ENCODE measurements at regions not wholly inside any gene's neighbourhood (a gene's known extent, or its start where the extent isn't known, plus 50 kb on each side); places are given as distances from the start of the nearest gene placed in this dataset.

GRCh38 chr4:135744928-135745327 is 1543.3 kb upstream of the PABPC4L start:
- POLR2A ChIA-PET, result no interaction called here
- Histone ChIP-seq H3K9me3 (no peaks in the 10 kb centered on the region), H3K4me3 (no peak overlapping the region), H3K4me1 (peaks cover under 1% of the 10 kb centered on the region; the same call in 1 of the 3 replicates), H3K4me2 (no peak overlapping the region), H3K27ac (no peak overlapping the region)
- FAIRE-seq (no peak), DNase-seq (ENCODE audit: low read depth in 1 of 2, low spot score in 1 of 2) (no peak), ATAC-seq (no peak)
- 23% methylated on average over 1 of the region's 1 CpG for WGBS (ENCODE audit: missing lambda C conversion rate)
- TF ChIP-seq NFE2L2 (conservative IDR thresholded peaks at IDR 0.05; ENCODE audit: low read length) (no peak), HEYL (CRISPR knock-in tag; IDR thresholded peaks at IDR 0.05) (no peak), USF2 (IDR thresholded peaks at IDR 0.05) (no peak), ELK1 (IDR thresholded peaks at IDR 0.05; ENCODE audit: low read depth, low read length) (no peak), PHF8 (IDR thresholded peaks at IDR 0.05; ENCODE audit: borderline replicate concordance, low read depth) (no peak)
- CTCF ChIA-PET, result interaction anchor here (0.7 kb wide), 1 partner anchor 20 kb away, joined by 3 read pairs; no protein-coding TSS in a partner anchor

GRCh38 chr4:135741583-135741982 is 1540.0 kb upstream of the PABPC4L start:
- no peak overlapping the region for H3K27ac ChIP-seq
- H3K9me3 ChIP-seq, result no peaks in the 10 kb centered on the region
- POLR2A ChIA-PET, result no interaction called here
- CTCF ChIA-PET, result no interaction called here
- H3K4me2 ChIP-seq, result no peak overlapping the region
- DNase-seq (ENCODE audit: low read depth in 1 of 2, low spot score in 1 of 2), result no peak
- WGBS (ENCODE audit: missing lambda C conversion rate), result 40% methylated on average over 5 of the region's 5 CpGs
- TF ChIP-seq POLR2A (IDR thresholded peaks at IDR 0.05; ENCODE audit: low read length), result no peak
- TF ChIP-seq MYC (IDR thresholded peaks at IDR 0.05; ENCODE audit: borderline replicate concordance, low read length), result no peak
- TF ChIP-seq FOXS1 (CRISPR knock-in tag; IDR thresholded peaks at IDR 0.05), result no peak
- TF ChIP-seq NPAS2 (CRISPR knock-in tag; IDR thresholded peaks at IDR 0.05; ENCODE audit: borderline replicate concordance), result no peak
- TF ChIP-seq BCL3 (IDR thresholded peaks at IDR 0.05), result no peak
- no peak for TF ChIP-seq POLR2AphosphoS2 (conservative IDR thresholded peaks at IDR 0.05; ENCODE audit: low read length)
- no peak for TF ChIP-seq RFX5 (IDR thresholded peaks at IDR 0.05)
- TF ChIP-seq KDM5A (IDR thresholded peaks at IDR 0.05), result no peak
- no peak for TF ChIP-seq KDM1A (IDR thresholded peaks at IDR 0.05; ENCODE audit: low read depth)
- no peak for ATAC-seq
- FAIRE-seq, result no peak
- H3K4me3 ChIP-seq, result no peak overlapping the region
- peaks cover 13% of the 10 kb centered on the region; the same call in 2 of the 3 replicates for H3K4me1 ChIP-seq

- no peak for TF ChIP-seq HOXA7 (CRISPR knock-in tag; IDR thresholded peaks at IDR 0.05)
- no peak for TF ChIP-seq POLR2AphosphoS2 (conservative IDR thresholded peaks at IDR 0.05; ENCODE audit: low read length)
- no peak for TF ChIP-seq HOXB13 (CRISPR knock-in tag; IDR thresholded peaks at IDR 0.05; ENCODE audit: low read depth)
- TF ChIP-seq CHD2 (IDR thresholded peaks at IDR 0.05; ENCODE audit: low read length, partially characterized antibody), result no peak
- peak; percentile 69 to 81; a peak in 3 of 4 replicates for TF ChIP-seq CEBPB (IDR thresholded peaks at IDR 0.05)
- Histone ChIP-seq H3K4me2 (peak overlapping the region; percentile 50), H3K9me3 (no peaks in the 10 kb centered on the region), H3K27ac (no peak overlapping the region), H3K4me1 (peaks cover 13% of the 10 kb centered on the region; the same call in 2 of the 3 replicates), H3K4me3 (no peak overlapping the region)
- FAIRE-seq, result no peak
- no peak for ATAC-seq
- DNase-seq (ENCODE audit: low read depth in 1 of 2, low spot score in 1 of 2), result peak; percentile 4 to 28
- ChIA-PET POLR2A (no interaction called here), CTCF (no interaction called here)
- 4% methylated on average over 2 of the region's 2 CpGs for WGBS (ENCODE audit: missing lambda C conversion rate)
Observed at GRCh38 chr4:135739354-135739753, 1537.8 kb upstream of the PABPC4L start.

GRCh38 chr4:135735512-135735911 is 1533.9 kb upstream of the PABPC4L start:
- no peak overlapping the region for H3K27ac ChIP-seq
- CTCF ChIA-PET, result no interaction called here
- no peak overlapping the region for H3K4me2 ChIP-seq
- peaks cover 13% of the 10 kb centered on the region; the same call in 2 of the 3 replicates for H3K4me1 ChIP-seq
- DNase-seq (ENCODE audit: low read depth in 1 of 2, low spot score in 1 of 2) (no peak), FAIRE-seq (no peak), ATAC-seq (no peak)
- no peaks in the 10 kb centered on the region for H3K9me3 ChIP-seq
- POLR2A ChIA-PET, result no interaction called here
- no peak overlapping the region for H3K4me3 ChIP-seq
- TF ChIP-seq BHLHE40 (IDR thresholded peaks at IDR 0.05; ENCODE audit: low read depth, low read length) (no peak), ELK1 (IDR thresholded peaks at IDR 0.05; ENCODE audit: low read depth, low read length) (no peak), CHD2 (IDR thresholded peaks at IDR 0.05; ENCODE audit: low read length, partially characterized antibody) (no peak), CHD4 (IDR thresholded peaks at IDR 0.05; ENCODE audit: borderline replicate concordance) (no peak), NR3C1 (IDR thresholded peaks at IDR 0.05) (no peak), HOXB5 (CRISPR knock-in tag; IDR thresholded peaks at IDR 0.05) (no peak), EP300 (IDR thresholded peaks at IDR 0.05) (no peak), RARB (CRISPR knock-in tag; IDR thresholded peaks at IDR 0.05) (no peak), MAFK (IDR thresholded peaks at IDR 0.05; ENCODE audit: partially characterized antibody) (no peak), POLR2A (IDR thresholded peaks at IDR 0.05; ENCODE audit: low read length) (no peak), EHF (CRISPR knock-in tag; IDR thresholded peaks at IDR 0.05) (no peak), PBX3 (IDR thresholded peaks at IDR 0.05) (no peak), MAX (IDR thresholded peaks at IDR 0.05) (no peak)

Data from A549 (cell line).